SK-N-SH (cell line): ENCODE measurements at regions not wholly inside any gene's neighbourhood (a gene's known extent, or its start where the extent isn't known, plus 50 kb on each side); places are given as distances from the start of the nearest gene placed in this dataset.

Experiments
- CTCF ChIA-PET: fragments of 300-600, 350-600 bp; formaldehyde crosslinking; extraction: SDS; loops from one replicate; lab custom pipeline; 2021; lab: Yijun Ruan, JAX
- POLR2A ChIA-PET: fragments of 350-600 bp; sonication (Branson Sonifier 250); formaldehyde crosslinking; extraction: SDS; loops from one replicate; lab custom pipeline; 2020; ENCODE audit warnings: antibody characterized with exemption, inconsistent platforms; lab: Yijun Ruan, JAX
- DNase-seq: peaks from one replicate; pipeline ENCODE4 v3.0.0; 2012
- H2AFZ ChIP-seq: fragments of 200-600 bp; sonication (generic); 2 replicates; pipeline ENCODE4 v1.8.1; 2016; ENCODE audit warnings: antibody characterized with exemption, mild to moderate bottlenecking, low read depth
- H3F3A ChIP-seq: fragments of 200-600 bp; sonication (generic); replicated peaks from 2 replicates; pipeline ENCODE3; 2016; ENCODE audit warnings: antibody characterized with exemption, mild to moderate bottlenecking; ENCODE audit not compliant: insufficient read depth
- H3K27ac ChIP-seq, 2 experiments: fragments of 200-500 bp in 1 of 2; fragments of 200-600 bp in 1 of 2; sonication (Bioruptor generic) in 1 of 2; sonication (generic), shearing (Covaris generic) in 1 of 2; 2 replicates each; pipeline versions ENCODE4 v1.5.1 to v1.6.1; 2014 to 2016; ENCODE audit warnings: low read depth in 2 of 2, inconsistent platforms in 1 of 2, low read length in 1 of 2, mild to moderate bottlenecking in 1 of 2, mixed read lengths in 1 of 2
- H3K27me3 ChIP-seq: fragments of 200-600 bp; sonication (generic), shearing (Covaris generic); 2 replicates; pipeline ENCODE4 v1.6.1; 2016; ENCODE audit warnings: mixed run types; ENCODE audit not compliant: insufficient read depth
- H3K36me3 ChIP-seq, 2 experiments: fragments of 200-500 bp in 1 of 2; fragments of 200-600 bp in 1 of 2; sonication (Bioruptor generic) in 1 of 2; sonication (generic) in 1 of 2; replicated peaks in 1 of 2; 2 replicates each; pipeline versions ENCODE3 to v1.5.1; 2014 to 2016; ENCODE audit warnings: low read length in 1 of 2, mild to moderate bottlenecking in 1 of 2; ENCODE audit not compliant: insufficient read depth in 2 of 2, control insufficient read depth in 1 of 2
- H3K4me1 ChIP-seq, 2 experiments: fragments of 200-500 bp in 1 of 2; fragments of 200-600 bp in 1 of 2; sonication (Bioruptor generic) in 1 of 2; sonication (generic), shearing (Covaris generic) in 1 of 2; 2 replicates each; pipeline versions ENCODE4 v1.5.1 to v1.6.1; 2014 to 2016; ENCODE audit warnings: low read depth in 1 of 2, low read length in 1 of 2, mixed run types in 1 of 2; ENCODE audit not compliant: insufficient read depth in 2 of 2, control insufficient read depth in 1 of 2
- H3K4me2 ChIP-seq: fragments of 200-600 bp; sonication (generic), shearing (Covaris generic); 2 replicates; pipeline ENCODE4 v1.6.1; 2017; ENCODE audit warnings: mixed run types
- H3K4me3 ChIP-seq, 2 experiments: fragments of 200-500 bp in 1 of 2; fragments of 200-600 bp in 1 of 2; sonication (Bioruptor generic) in 1 of 2; sonication (generic), shearing (Covaris generic) in 1 of 2; 2 replicates each; pipeline versions ENCODE4 v1.5.1 to v1.8.1; 2014 to 2016; ENCODE audit warnings: low read depth in 2 of 2, inconsistent platforms in 1 of 2, low read length in 1 of 2, mild to moderate bottlenecking in 1 of 2, mixed read lengths in 1 of 2, moderate library complexity in 1 of 2
- H3K79me2 ChIP-seq: fragments of 200-600 bp; sonication (generic); 2 replicates; pipeline ENCODE4 v1.8.1; 2017; ENCODE audit warnings: mild to moderate bottlenecking; ENCODE audit not compliant: insufficient read depth
- H3K9ac ChIP-seq: fragments of 200-600 bp; sonication (generic); 2 replicates; pipeline ENCODE4 v1.6.1; 2017; ENCODE audit warnings: mixed run types
- H3K9me2 ChIP-seq: fragments of 200-600 bp; sonication (generic); 2 replicates; pipeline ENCODE4 v1.6.1; 2017; ENCODE audit warnings: mixed run types
- H3K9me3 ChIP-seq: fragments of 200-600 bp; sonication (generic); 2 replicates; pipeline ENCODE4 v1.6.1; 2017; ENCODE audit warnings: mixed run types, mild to moderate bottlenecking, moderate library complexity
- H4K20me1 ChIP-seq: fragments of 200-600 bp; sonication (generic); 2 replicates; pipeline ENCODE4 v1.6.1; 2017; ENCODE audit warnings: mild to moderate bottlenecking, mixed run types; ENCODE audit not compliant: insufficient read depth
- FOSL2 ChIP-seq: IDR thresholded peaks from 2 replicates; pipeline ENCODE4 v1.4.0; 2012; ENCODE audit warnings: low read depth, mild to moderate bottlenecking, moderate library complexity, borderline replicate concordance
- GATA2 ChIP-seq: sonication (generic); formaldehyde crosslinking; IDR thresholded peaks from 2 replicates; pipeline ENCODE4 v1.5.0; 2020; ENCODE audit warnings: mild to moderate bottlenecking, missing genetic modification reagents
- MXI1 ChIP-seq: IDR thresholded peaks from 2 replicates; pipeline ENCODE4 v1.6.1; 2012; ENCODE audit warnings: mild to moderate bottlenecking, low read depth, low read length, improper control_type of control experiment
- NFIC ChIP-seq: IDR thresholded peaks from 2 replicates; pipeline ENCODE4 v1.4.0; 2012; ENCODE audit warnings: borderline replicate concordance
- NRF1 ChIP-seq: IDR thresholded peaks from 2 replicates; pipeline ENCODE4 v1.6.1; 2012; ENCODE audit warnings: low read depth, mild to moderate bottlenecking, low read length
- RAD21 ChIP-seq: IDR thresholded peaks from 2 replicates; pipeline ENCODE4 v1.6.1; 2012; ENCODE audit warnings: mild to moderate bottlenecking, low read length
- RCOR1 ChIP-seq: fragments of 150-350 bp; IDR thresholded peaks from 2 replicates; pipeline ENCODE4 v1.6.1; 2017; ENCODE audit warnings: antibody characterized with exemption, low read length
- RFX5 ChIP-seq: IDR thresholded peaks from 2 replicates; pipeline ENCODE4 v1.6.1; 2012; ENCODE audit warnings: mild to moderate bottlenecking, improper control_type of control experiment, low read length
- SMC3 ChIP-seq: IDR thresholded peaks from 2 replicates; pipeline ENCODE4 v1.6.1; 2012; ENCODE audit warnings: low read depth, low read length, improper control_type of control experiment
- TAF1 ChIP-seq: IDR thresholded peaks from 2 replicates; pipeline ENCODE4 v1.6.1; 2012; ENCODE audit warnings: low read depth, mild to moderate bottlenecking, low read length, moderate library complexity, borderline replicate concordance
- YY1 ChIP-seq: IDR thresholded peaks from 2 replicates; pipeline ENCODE4 v1.4.0; 2012; ENCODE audit warnings: low read depth, mild to moderate bottlenecking
- WGBS: methylation state at CpG from one replicate; pipeline ENCODE4 v1.1.6; 2017; ENCODE audit warnings: low lambda C conversion rate; 5-methylcytosine and 5-hydroxymethylcytosine counted together
- TF ChIP-seq, protein P1 (sequence below): IDR thresholded peaks from 2 replicates; pipeline ENCODE4 v1.6.1; 2012; ENCODE audit warnings: mild to moderate bottlenecking, low read depth, low read length, moderate library complexity
- TF ChIP-seq, protein P2 (sequence below): IDR thresholded peaks from 2 replicates; pipeline ENCODE4 v1.4.0; 2012; ENCODE audit warnings: low read depth
- TF ChIP-seq, protein P3 (sequence below): fragments of 150-350 bp; IDR thresholded peaks from 2 replicates; pipeline ENCODE4 v1.6.1; 2017; ENCODE audit warnings: antibody characterized with exemption, low read length, low read depth, borderline replicate concordance
- TF ChIP-seq, protein P4 (sequence below): fragments of 200-600 bp; sonication (generic); IDR thresholded peaks from 2 replicates; pipeline ENCODE4 v1.6.1; 2017; ENCODE audit warnings: antibody characterized with exemption, mild to moderate bottlenecking, moderate library complexity
- TF ChIP-seq, protein P5 (sequence below): IDR thresholded peaks from 2 replicates; pipeline ENCODE4; 2012
- TF ChIP-seq, protein P6 (sequence below): IDR thresholded peaks from 2 replicates; pipeline ENCODE4 v1.4.0; 2012; ENCODE audit warnings: low read depth, borderline replicate concordance

DNA sequence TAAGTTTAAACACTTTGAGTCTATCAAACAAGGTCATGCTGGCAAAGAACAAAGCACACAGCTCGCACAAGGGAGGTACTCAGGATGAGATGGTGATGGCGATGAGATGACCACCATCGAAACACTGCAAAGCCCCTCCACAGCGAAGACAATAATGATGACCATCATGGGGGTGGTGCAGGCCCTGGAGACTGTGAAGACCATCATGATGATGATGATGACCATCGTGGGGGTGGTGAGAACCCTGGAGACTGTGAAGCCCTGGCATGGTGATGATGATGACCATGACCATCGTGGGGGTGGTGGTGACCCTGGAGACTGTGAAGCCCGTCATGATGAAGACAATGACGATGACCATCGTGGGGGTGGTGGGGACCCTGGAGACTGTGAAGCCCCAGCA lies 81.6 kb upstream of the SALL3 start:
- 5% methylated on average over 9 of the region's 9 CpGs for WGBS
- no peak for TF ChIP-seq RCOR1
- TF ChIP-seq SMC3 = no peak
- TF ChIP-seq RFX5 = no peak
- TF ChIP-seq, protein P1, sequence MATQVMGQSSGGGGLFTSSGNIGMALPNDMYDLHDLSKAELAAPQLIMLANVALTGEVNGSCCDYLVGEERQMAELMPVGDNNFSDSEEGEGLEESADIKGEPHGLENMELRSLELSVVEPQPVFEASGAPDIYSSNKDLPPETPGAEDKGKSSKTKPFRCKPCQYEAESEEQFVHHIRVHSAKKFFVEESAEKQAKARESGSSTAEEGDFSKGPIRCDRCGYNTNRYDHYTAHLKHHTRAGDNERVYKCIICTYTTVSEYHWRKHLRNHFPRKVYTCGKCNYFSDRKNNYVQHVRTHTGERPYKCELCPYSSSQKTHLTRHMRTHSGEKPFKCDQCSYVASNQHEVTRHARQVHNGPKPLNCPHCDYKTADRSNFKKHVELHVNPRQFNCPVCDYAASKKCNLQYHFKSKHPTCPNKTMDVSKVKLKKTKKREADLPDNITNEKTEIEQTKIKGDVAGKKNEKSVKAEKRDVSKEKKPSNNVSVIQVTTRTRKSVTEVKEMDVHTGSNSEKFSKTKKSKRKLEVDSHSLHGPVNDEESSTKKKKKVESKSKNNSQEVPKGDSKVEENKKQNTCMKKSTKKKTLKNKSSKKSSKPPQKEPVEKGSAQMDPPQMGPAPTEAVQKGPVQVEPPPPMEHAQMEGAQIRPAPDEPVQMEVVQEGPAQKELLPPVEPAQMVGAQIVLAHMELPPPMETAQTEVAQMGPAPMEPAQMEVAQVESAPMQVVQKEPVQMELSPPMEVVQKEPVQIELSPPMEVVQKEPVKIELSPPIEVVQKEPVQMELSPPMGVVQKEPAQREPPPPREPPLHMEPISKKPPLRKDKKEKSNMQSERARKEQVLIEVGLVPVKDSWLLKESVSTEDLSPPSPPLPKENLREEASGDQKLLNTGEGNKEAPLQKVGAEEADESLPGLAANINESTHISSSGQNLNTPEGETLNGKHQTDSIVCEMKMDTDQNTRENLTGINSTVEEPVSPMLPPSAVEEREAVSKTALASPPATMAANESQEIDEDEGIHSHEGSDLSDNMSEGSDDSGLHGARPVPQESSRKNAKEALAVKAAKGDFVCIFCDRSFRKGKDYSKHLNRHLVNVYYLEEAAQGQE = no peak
- no peak for TF ChIP-seq NRF1
- no peak for TF ChIP-seq MXI1
- no peak for TF ChIP-seq NFIC
- TF ChIP-seq, protein P2, sequence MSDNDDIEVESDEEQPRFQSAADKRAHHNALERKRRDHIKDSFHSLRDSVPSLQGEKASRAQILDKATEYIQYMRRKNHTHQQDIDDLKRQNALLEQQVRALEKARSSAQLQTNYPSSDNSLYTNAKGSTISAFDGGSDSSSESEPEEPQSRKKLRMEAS = no peak
- TF ChIP-seq TAF1 = no peak
- TF ChIP-seq RAD21 = no peak
- no peak for TF ChIP-seq YY1
- no peak for TF ChIP-seq FOSL2
- TF ChIP-seq, protein P3, sequence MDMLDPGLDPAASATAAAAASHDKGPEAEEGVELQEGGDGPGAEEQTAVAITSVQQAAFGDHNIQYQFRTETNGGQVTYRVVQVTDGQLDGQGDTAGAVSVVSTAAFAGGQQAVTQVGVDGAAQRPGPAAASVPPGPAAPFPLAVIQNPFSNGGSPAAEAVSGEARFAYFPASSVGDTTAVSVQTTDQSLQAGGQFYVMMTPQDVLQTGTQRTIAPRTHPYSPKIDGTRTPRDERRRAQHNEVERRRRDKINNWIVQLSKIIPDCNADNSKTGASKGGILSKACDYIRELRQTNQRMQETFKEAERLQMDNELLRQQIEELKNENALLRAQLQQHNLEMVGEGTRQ = no peak
- TF ChIP-seq, protein P4, sequence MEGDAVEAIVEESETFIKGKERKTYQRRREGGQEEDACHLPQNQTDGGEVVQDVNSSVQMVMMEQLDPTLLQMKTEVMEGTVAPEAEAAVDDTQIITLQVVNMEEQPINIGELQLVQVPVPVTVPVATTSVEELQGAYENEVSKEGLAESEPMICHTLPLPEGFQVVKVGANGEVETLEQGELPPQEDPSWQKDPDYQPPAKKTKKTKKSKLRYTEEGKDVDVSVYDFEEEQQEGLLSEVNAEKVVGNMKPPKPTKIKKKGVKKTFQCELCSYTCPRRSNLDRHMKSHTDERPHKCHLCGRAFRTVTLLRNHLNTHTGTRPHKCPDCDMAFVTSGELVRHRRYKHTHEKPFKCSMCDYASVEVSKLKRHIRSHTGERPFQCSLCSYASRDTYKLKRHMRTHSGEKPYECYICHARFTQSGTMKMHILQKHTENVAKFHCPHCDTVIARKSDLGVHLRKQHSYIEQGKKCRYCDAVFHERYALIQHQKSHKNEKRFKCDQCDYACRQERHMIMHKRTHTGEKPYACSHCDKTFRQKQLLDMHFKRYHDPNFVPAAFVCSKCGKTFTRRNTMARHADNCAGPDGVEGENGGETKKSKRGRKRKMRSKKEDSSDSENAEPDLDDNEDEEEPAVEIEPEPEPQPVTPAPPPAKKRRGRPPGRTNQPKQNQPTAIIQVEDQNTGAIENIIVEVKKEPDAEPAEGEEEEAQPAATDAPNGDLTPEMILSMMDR = no peak
- no peak for TF ChIP-seq GATA2 (CRISPR knock-in tag)
- TF ChIP-seq, protein P5, sequence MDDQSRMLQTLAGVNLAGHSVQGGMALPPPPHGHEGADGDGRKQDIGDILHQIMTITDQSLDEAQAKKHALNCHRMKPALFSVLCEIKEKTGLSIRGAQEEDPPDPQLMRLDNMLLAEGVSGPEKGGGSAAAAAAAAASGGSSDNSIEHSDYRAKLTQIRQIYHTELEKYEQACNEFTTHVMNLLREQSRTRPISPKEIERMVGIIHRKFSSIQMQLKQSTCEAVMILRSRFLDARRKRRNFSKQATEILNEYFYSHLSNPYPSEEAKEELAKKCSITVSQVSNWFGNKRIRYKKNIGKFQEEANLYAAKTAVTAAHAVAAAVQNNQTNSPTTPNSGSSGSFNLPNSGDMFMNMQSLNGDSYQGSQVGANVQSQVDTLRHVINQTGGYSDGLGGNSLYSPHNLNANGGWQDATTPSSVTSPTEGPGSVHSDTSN = no peak
- TF ChIP-seq, protein P6, sequence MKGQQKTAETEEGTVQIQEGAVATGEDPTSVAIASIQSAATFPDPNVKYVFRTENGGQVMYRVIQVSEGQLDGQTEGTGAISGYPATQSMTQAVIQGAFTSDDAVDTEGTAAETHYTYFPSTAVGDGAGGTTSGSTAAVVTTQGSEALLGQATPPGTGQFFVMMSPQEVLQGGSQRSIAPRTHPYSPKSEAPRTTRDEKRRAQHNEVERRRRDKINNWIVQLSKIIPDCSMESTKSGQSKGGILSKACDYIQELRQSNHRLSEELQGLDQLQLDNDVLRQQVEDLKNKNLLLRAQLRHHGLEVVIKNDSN = no peak
- TF ChIP-seq, all 33 proteins: peak for 0
- CTCF ChIA-PET = interaction anchor here (0.9 kb wide), 1 partner anchor 26 kb away, joined by 3 read pairs; no protein-coding TSS in a partner anchor

More for the DNA sequence above, 81.6 kb upstream of the SALL3 start:
- Histone ChIP-seq H3K27ac (no peak overlapping the region), H2AFZ (no peak overlapping the region), H3K4me1 (no peaks in the 10 kb centered on the region), H3K4me2 (no peak overlapping the region), H3F3A (no peaks in the 10 kb centered on the region), H3K27me3 (peaks cover 24% of the 10 kb centered on the region; the same call in 1 of the 2 replicates), H3K4me3 (no peak overlapping the region), H3K79me2 (no peaks in the 10 kb centered on the region), H3K36me3 (no peaks in the 10 kb centered on the region), H4K20me1 (no peaks in the 10 kb centered on the region), H3K9me2 (no peaks in the 10 kb centered on the region), H3K9ac (no peak overlapping the region), H3K9me3 (no peaks in the 10 kb centered on the region)
- no peak for DNase-seq
- POLR2A ChIA-PET = no interaction called here
